GM13976 (cell line): ENCODE measurements at regions not wholly inside any gene's neighbourhood (a gene's known extent, or its start where the extent isn't known, plus 50 kb on each side); places are given as distances from the start of the nearest gene placed in this dataset.

Experiments used
- DNase-seq: peaks from one replicate; pipeline ENCODE4 v3.0.0; 2012; ENCODE audit warnings: low spot score
- in situ Hi-C: fragments of 300-500 bp; cut with MboI; formaldehyde crosslinking; loops from one replicate; pipeline ENCODE4 v1.12.0; 2022; ENCODE audit warnings: low sequenced_read_pairs, mixed read lengths, inconsistent platforms; ENCODE audit not compliant: unreplicated experiment
- TF ChIP-seq, protein P1 (sequence below): IDR thresholded peaks from 2 replicates; pipeline ENCODE4 v1.5.1; 2012; ENCODE audit warnings: borderline replicate concordance, mild to moderate bottlenecking; ENCODE audit not compliant: insufficient read depth; ENCODE audit errors: extremely low read depth, missing control alignments, control extremely low read depth

GRCh38 chr6:110033101-110033500, 55.0 kb downstream of the GPR6 start:
- DNase-seq, result no peak
- TF ChIP-seq, protein P1, sequence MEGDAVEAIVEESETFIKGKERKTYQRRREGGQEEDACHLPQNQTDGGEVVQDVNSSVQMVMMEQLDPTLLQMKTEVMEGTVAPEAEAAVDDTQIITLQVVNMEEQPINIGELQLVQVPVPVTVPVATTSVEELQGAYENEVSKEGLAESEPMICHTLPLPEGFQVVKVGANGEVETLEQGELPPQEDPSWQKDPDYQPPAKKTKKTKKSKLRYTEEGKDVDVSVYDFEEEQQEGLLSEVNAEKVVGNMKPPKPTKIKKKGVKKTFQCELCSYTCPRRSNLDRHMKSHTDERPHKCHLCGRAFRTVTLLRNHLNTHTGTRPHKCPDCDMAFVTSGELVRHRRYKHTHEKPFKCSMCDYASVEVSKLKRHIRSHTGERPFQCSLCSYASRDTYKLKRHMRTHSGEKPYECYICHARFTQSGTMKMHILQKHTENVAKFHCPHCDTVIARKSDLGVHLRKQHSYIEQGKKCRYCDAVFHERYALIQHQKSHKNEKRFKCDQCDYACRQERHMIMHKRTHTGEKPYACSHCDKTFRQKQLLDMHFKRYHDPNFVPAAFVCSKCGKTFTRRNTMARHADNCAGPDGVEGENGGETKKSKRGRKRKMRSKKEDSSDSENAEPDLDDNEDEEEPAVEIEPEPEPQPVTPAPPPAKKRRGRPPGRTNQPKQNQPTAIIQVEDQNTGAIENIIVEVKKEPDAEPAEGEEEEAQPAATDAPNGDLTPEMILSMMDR, result no peak
- in situ Hi-C loops, result loop anchor here (10.0 to 25.0 kb wide), 2 partner anchors 328 to 496 kb away; no protein-coding TSS in a partner anchor

- DNase-seq, result no peak
- TF ChIP-seq, protein P1, result no peak
- in situ Hi-C loops, result loop anchor here (10.0 to 25.0 kb wide), 2 partner anchors 329 to 497 kb away; no protein-coding TSS in a partner anchor
These were observed 55.9 kb downstream of the GPR6 start for GRCh38 chr6:110033749-110034666.

DNA sequence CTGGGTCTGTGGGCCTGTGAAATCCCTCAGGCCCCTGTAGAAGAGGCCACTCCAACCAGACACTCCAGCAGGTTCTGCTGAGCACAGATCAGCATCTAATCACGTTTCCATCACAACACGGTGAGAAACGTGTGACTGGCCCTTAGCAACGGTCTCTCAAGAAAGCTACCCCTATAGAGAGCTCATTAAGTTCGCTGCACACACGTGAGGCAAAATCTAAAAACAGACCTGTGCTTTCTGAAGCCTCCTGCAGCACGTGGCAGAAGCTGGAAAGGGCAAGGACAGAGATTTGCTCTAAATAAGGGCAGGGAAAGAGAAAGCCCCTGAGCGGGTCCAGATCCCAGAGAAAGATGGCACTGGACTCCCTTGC, 56.5 kb downstream of the GPR6 start:
- TF ChIP-seq, protein P1, result no peak
- in situ Hi-C loops, result loop anchor here (10.0 to 25.0 kb wide), 2 partner anchors 330 to 497 kb away; no protein-coding TSS in a partner anchor
- no peak for DNase-seq

DNA sequence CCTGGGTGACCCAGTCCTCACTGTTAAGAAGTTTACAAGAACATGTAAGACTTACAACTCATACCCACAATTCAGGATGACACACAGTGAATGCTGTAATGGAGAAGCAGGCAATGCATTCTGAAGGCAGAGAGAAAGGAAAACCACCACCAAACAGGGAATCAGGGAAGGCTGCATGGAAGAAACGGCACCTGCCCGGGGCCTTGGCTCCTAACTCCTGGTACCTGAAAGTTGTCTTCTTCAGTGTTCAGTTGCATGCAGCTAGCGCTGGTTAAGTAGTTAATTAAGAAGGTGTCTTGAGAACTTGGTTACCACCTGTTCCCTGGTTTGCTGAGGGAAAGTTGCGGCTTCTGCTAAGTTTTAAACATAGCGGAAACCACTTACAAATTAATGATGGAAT, 57.2 kb downstream of the GPR6 start:
- in situ Hi-C loops, result loop anchor here (10.0 to 25.0 kb wide), 2 partner anchors 331 to 498 kb away; no protein-coding TSS in a partner anchor
- TF ChIP-seq, protein P1, result no peak
- DNase-seq, result no peak

DNA sequence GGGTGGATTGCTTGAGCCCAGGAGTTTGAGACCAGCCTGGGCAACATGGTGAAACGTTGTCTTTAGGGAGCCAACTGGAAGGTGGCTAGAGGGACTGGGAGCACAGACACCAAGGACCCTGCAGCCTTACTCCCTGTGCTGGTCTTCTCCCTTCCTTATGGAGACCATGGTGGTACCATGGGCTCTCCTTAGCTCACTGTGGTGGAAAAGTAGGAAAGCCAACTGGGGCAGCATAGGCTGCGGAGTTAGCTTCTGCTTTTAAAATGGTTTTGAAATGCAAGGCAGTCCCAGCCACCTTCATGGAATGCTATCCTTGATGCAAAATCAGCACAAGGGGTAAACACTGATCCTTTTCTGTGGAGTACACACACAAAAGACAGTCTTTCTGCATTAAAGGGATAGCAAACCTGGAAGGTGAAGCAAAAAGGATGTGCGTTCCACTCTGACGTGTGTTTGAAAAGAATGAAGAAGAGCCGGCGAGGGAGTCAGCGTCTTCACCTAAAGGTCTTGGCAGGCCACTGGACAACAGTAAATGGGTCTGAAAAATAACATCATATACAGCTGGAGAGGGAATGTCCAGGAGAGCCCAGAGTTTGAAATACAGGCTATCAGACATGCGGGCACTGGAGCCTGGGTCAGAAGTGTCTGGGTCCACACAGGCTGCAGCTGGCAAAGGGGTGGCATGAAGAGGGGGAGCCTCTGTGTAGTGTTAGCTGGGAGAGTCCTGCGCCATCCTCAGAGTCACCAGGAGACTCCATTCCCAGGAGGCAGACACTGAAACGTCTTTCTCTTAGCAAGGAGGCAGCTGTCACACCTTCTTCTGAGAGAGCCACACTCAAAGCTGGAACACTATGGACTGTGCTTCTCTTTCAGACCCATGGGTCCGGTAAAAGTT, 58.5 kb downstream of the GPR6 start:
- in situ Hi-C loops, result loop anchor here (10.0 to 25.0 kb wide), 2 partner anchors 332 to 499 kb away; no protein-coding TSS in a partner anchor
- TF ChIP-seq, protein P1, result no peak
- no peak for DNase-seq

- no peak for DNase-seq
- in situ Hi-C loops, result loop anchor here (10.0 to 25.0 kb wide), 2 partner anchors 333 to 501 kb away; no protein-coding TSS in a partner anchor
These were observed 59.7 kb downstream of the GPR6 start for GRCh38 chr6:110037726-110038295.

More at GRCh38 chr6:110037726-110038295, 59.7 kb downstream of the GPR6 start:
- TF ChIP-seq, protein P1, result no peak
